ENCODE measurements at regions not wholly inside any gene's neighbourhood (a gene's known extent, or its start where the extent isn't known, plus 50 kb on each side); places are given as distances from the start of the nearest gene placed in this dataset.

GRCh38 chr4:123878976-123879375 is 482.4 kb downstream of the SPRY1 start:
- TF ChIP-seq GABPB1 (CRISPR knock-in tag; IDR thresholded peaks at IDR 0.05): no peak
- TF ChIP-seq ATF1 (CRISPR knock-in tag; IDR thresholded peaks at IDR 0.05): no peak
- no peak for TF ChIP-seq NFE2L1 (CRISPR knock-in tag; IDR thresholded peaks at IDR 0.05)

All from WTC11 (cell line).